HepG2 (cell line): ENCODE measurements at regions not wholly inside any gene's neighbourhood (a gene's known extent, or its start where the extent isn't known, plus 50 kb on each side); places are given as distances from the start of the nearest gene placed in this dataset.

Source experiments
- ATAC-seq: fragments of 200-7000 bp; cut with Tn5 transposase; 3 replicates; pipeline ENCODE4 v1.9.1; 2020; ENCODE audit warnings: mild to moderate bottlenecking, moderate library complexity
- BruUV-seq: library from RNA; stranded (reverse); fragments of 400-500 nt; replicated peaks from 2 replicates; lab custom pipeline; 2021; lab: Mats Ljungman, UMichigan
- CTCF ChIA-PET: fragments of 300-600 bp; formaldehyde crosslinking; extraction: SDS; loops from one replicate; lab custom pipeline; 2021; ENCODE audit warnings: low total read pairs, inconsistent platforms, low intra/inter-chr PET ratio; lab: Yijun Ruan, JAX
- POLR2A ChIA-PET: fragments of 350-600 bp; sonication (Branson Sonifier 250); formaldehyde crosslinking; loops from one replicate; lab custom pipeline; 2020; ENCODE audit warnings: antibody characterized with exemption, inconsistent platforms; lab: Yijun Ruan, JAX
- DNase-seq: peaks from one replicate; pipeline ENCODE4 v3.0.0-alpha.2; 2015; ENCODE audit warnings: low spot score
- FAIRE-seq: peaks from 3 replicates; lab custom pipeline; 2011; peaks lifted over from hg19 to GRCh38; lab: Jason Lieb, UNC
- H2AFZ ChIP-seq: one replicate; pipeline ENCODE4 v1.6.1; 2011; ENCODE audit warnings: low read length, inconsistent platforms
- H3K27ac ChIP-seq: fragments of 300-600 bp; 3 replicates; pipeline ENCODE4 v1.8.0; 2011; ENCODE audit warnings: mixed run types, mild to moderate bottlenecking, mixed read lengths, low read length, inconsistent platforms; ENCODE audit not compliant: insufficient read depth; ENCODE audit errors: extremely low read length
- H3K27me3 ChIP-seq, 2 experiments: fragments of 200-600 bp in 1 of 2; 2 replicates in 1 of 2; 3 replicates in 1 of 2; pipeline versions ENCODE4 v1.6.0 to v1.8.0; 2011; ENCODE audit warnings: low read length in 2 of 2, mild to moderate bottlenecking in 2 of 2, moderate library complexity in 2 of 2, inconsistent platforms in 1 of 2; ENCODE audit not compliant: insufficient read depth in 2 of 2, control insufficient read depth in 1 of 2
- H3K36me3 ChIP-seq, 2 experiments: fragments of 200-600 bp in 1 of 2; replicated peaks in 1 of 2; 2 replicates in 1 of 2; 3 replicates in 1 of 2; pipeline versions ENCODE4 v1.5.1 to v1.8.0; 2011; ENCODE audit warnings: low read length in 2 of 2, inconsistent platforms in 1 of 2; ENCODE audit not compliant: insufficient read depth in 2 of 2, control insufficient read depth in 1 of 2
- H3K4me1 ChIP-seq: 2 replicates; pipeline ENCODE4 v1.5.1; 2012; ENCODE audit warnings: low read length, inconsistent platforms; ENCODE audit not compliant: insufficient read depth
- H3K4me2 ChIP-seq: 2 replicates; pipeline ENCODE4 v1.6.0; 2011; ENCODE audit warnings: low read depth, low read length, inconsistent platforms
- H3K4me3 ChIP-seq, 3 experiments: fragments of 200-600 bp in 1 of 3; sonication (generic), shearing (Covaris generic) in 1 of 3; replicated peaks in 1 of 3; 2 replicates each; pipeline ENCODE4 v1.5.1; 2011 to 2016; ENCODE audit warnings: low read length in 3 of 3, inconsistent platforms in 2 of 3, low read depth in 2 of 3, mild to moderate bottlenecking in 2 of 3, control low read depth in 1 of 3, mixed read lengths in 1 of 3; ENCODE audit not compliant: insufficient read depth in 1 of 3
- H3K79me2 ChIP-seq: one replicate; pipeline ENCODE4 v1.6.1; 2011; ENCODE audit warnings: low read length, inconsistent platforms; ENCODE audit not compliant: insufficient read depth
- H3K9ac ChIP-seq: 2 replicates; pipeline ENCODE4 v1.6.0; 2011; ENCODE audit warnings: mild to moderate bottlenecking, low read depth, low read length, inconsistent platforms; ENCODE audit not compliant: insufficient read depth
- H3K9me3 ChIP-seq: 2 replicates; pipeline ENCODE4 v1.5.1; 2012; ENCODE audit warnings: mild to moderate bottlenecking, low read length
- H4K20me1 ChIP-seq: 2 replicates; pipeline ENCODE4 v1.6.0; 2011; ENCODE audit warnings: inconsistent platforms, mild to moderate bottlenecking, low read length, moderate library complexity; ENCODE audit not compliant: insufficient read depth
- KMT2B ChIP-seq: IDR thresholded peaks from 2 replicates; pipeline ENCODE4 v1.6.1; 2016; ENCODE audit warnings: missing genetic modification reagents, missing compliant biosample characterization
- TFDP2 ChIP-seq: sonication (generic); formaldehyde crosslinking; IDR thresholded peaks from 2 replicates; pipeline ENCODE4 v1.4.0; 2020; ENCODE audit warnings: missing genetic modification reagents
- U2AF1 ChIP-seq: fragments of 200-400 bp; formaldehyde crosslinking; optimal IDR thresholded peaks from 2 replicates; pipeline ENCODE3; 2017; ENCODE audit warnings: mild to moderate bottlenecking, low read depth, low read length
- ZMAT5 ChIP-seq: sonication (generic); formaldehyde crosslinking; IDR thresholded peaks from 2 replicates; pipeline ENCODE4 v1.5.0; 2020; ENCODE audit warnings: mild to moderate bottlenecking, low read depth, missing genetic modification reagents, borderline replicate concordance
- ZNF207 ChIP-seq: fragments of 450-650 bp; IDR thresholded peaks from 2 replicates; pipeline ENCODE4 v1.6.1; 2016; ENCODE audit warnings: antibody characterized with exemption, borderline replicate concordance
- ZNF34 ChIP-seq: sonication (generic); formaldehyde crosslinking; IDR thresholded peaks from 2 replicates; pipeline ENCODE4 v1.4.0; 2020; ENCODE audit warnings: mild to moderate bottlenecking, missing genetic modification reagents, borderline replicate concordance
- ZNF496 ChIP-seq: sonication (generic); formaldehyde crosslinking; IDR thresholded peaks from 2 replicates; pipeline ENCODE4 v1.8.1; 2023; ENCODE audit warnings: mild to moderate bottlenecking, moderate library complexity, missing genetic modification reagents; ENCODE audit not compliant: insufficient replicate concordance
- ZNF577 ChIP-seq: sonication (generic); formaldehyde crosslinking; IDR thresholded peaks from 2 replicates; pipeline ENCODE4 v1.4.0; 2020; ENCODE audit warnings: mild to moderate bottlenecking, low read depth, missing genetic modification reagents, borderline replicate concordance
- in situ Hi-C: cut with HindIII; loops from 2 replicates; pipeline ENCODE4 v1.10.0; 2017; ENCODE audit warnings: low pct_unique_long_range_greater_than_20kb; ENCODE audit not compliant: extremely low pct_ligation_motif_present
- intact Hi-C: fragments of 100-400 bp; cut with micrococcal nuclease; formaldehyde crosslinking; loops from one replicate; pipeline ENCODE4 v1.10.0; 2022; ENCODE audit not compliant: unreplicated experiment
- TF ChIP-seq, protein P1 (sequence below): sonication (generic); formaldehyde crosslinking; IDR thresholded peaks from 2 replicates; pipeline ENCODE4 v1.4.0; 2020; ENCODE audit warnings: missing genetic modification reagents
- TF ChIP-seq, protein P2 (sequence below): sonication (generic); formaldehyde crosslinking; IDR thresholded peaks from 2 replicates; pipeline ENCODE4 v1.4.0; 2020; ENCODE audit warnings: missing genetic modification reagents, borderline replicate concordance

DNA sequence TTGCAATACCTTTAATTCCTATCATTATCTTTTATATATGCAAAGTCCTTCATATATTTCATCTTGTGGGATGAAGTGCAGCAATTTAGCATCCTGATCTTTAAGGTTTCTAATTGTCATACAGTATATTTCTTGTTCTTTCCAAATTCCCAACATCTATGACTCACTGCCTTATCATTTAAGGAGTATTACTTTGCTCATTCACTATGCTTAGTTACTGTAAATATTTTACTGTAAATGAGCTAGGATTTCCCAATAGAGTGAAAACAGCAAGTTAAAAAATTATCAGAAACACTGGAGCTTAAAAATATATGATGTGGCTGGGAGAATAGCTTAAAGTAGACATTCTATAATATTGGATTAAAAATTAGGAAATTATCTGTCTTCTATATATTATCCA lies 69.9 kb downstream of the SLITRK6 start:
- in situ Hi-C loops (no loop called here), intact Hi-C loops (no loop called here)
- ChIA-PET POLR2A (no interaction called here), CTCF (no interaction called here)
- Histone ChIP-seq H4K20me1 (no peaks in the 10 kb centered on the region), H3K4me1 (no peaks in the 10 kb centered on the region), H3K4me2 (no peak overlapping the region), H2AFZ (no peak overlapping the region), H3K4me3 (no peak overlapping the region), H3K27me3 (no peaks in the 10 kb centered on the region), H3K79me2 (no peaks in the 10 kb centered on the region), H3K36me3 (no peaks in the 10 kb centered on the region), H3K27ac (no peak overlapping the region), H3K9me3 (no peaks in the 10 kb centered on the region; the same call in 1 of the 2 replicates), H3K9ac (no peak overlapping the region)
- no TSS peak for BruUV-seq
- no peak for ATAC-seq
- FAIRE-seq: no peak
- no peak for TF ChIP-seq ZNF34
- TF ChIP-seq TFDP2 (CRISPR knock-in tag): no peak
- TF ChIP-seq, protein P1, sequence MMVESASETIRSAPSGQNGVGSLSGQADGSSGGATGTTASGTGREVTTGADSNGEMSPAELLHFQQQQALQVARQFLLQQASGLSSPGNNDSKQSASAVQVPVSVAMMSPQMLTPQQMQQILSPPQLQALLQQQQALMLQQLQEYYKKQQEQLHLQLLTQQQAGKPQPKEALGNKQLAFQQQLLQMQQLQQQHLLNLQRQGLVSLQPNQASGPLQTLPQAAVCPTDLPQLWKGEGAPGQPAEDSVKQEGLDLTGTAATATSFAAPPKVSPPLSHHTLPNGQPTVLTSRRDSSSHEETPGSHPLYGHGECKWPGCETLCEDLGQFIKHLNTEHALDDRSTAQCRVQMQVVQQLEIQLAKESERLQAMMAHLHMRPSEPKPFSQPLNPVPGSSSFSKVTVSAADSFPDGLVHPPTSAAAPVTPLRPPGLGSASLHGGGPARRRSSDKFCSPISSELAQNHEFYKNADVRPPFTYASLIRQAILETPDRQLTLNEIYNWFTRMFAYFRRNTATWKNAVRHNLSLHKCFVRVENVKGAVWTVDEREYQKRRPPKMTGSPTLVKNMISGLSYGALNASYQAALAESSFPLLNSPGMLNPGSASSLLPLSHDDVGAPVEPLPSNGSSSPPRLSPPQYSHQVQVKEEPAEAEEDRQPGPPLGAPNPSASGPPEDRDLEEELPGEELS (CRISPR knock-in tag): no peak
- no peak for TF ChIP-seq ZNF496 (CRISPR knock-in tag)
- TF ChIP-seq KMT2B (CRISPR knock-in tag): no peak
- TF ChIP-seq ZNF577: no peak
- no peak for TF ChIP-seq ZNF207
- TF ChIP-seq, protein P2, sequence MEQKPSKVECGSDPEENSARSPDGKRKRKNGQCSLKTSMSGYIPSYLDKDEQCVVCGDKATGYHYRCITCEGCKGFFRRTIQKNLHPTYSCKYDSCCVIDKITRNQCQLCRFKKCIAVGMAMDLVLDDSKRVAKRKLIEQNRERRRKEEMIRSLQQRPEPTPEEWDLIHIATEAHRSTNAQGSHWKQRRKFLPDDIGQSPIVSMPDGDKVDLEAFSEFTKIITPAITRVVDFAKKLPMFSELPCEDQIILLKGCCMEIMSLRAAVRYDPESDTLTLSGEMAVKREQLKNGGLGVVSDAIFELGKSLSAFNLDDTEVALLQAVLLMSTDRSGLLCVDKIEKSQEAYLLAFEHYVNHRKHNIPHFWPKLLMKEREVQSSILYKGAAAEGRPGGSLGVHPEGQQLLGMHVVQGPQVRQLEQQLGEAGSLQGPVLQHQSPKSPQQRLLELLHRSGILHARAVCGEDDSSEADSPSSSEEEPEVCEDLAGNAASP (CRISPR knock-in tag): no peak
- TF ChIP-seq ZMAT5 (CRISPR knock-in tag): no peak
- TF ChIP-seq U2AF1: no peak
- no peak for DNase-seq
